RWPE1 (cell line): ENCODE measurements at regions not wholly inside any gene's neighbourhood (a gene's known extent, or its start where the extent isn't known, plus 50 kb on each side); places are given as distances from the start of the nearest gene placed in this dataset.

Experiments used
- CTCF ChIA-PET: fragments of 350-600 bp; sonication (Branson Sonifier 250); formaldehyde crosslinking; extraction: SDS; loops from one replicate; lab custom pipeline; 2021; lab: Yijun Ruan, JAX
- POLR2A ChIA-PET: fragments of 400-600 bp; formaldehyde crosslinking; extraction: SDS; loops from one replicate; lab custom pipeline; 2020; ENCODE audit warnings: antibody characterized with exemption; ENCODE audit not compliant: low non-redundant PET; lab: Yijun Ruan, JAX
- DNase-seq: peaks from one replicate; pipeline ENCODE4 v3.0.0; 2012; ENCODE audit warnings: low spot score
- H3K27ac ChIP-seq: fragments of 450-650 bp; 2 replicates; pipeline ENCODE4 v1.5.1; 2017
- TF ChIP-seq, protein P1 (sequence below): fragments of 450-650 bp; conservative IDR thresholded peaks from 2 replicates; pipeline ENCODE4 v1.5.1; 2017; ENCODE audit warnings: low read depth, mild to moderate bottlenecking

DNA sequence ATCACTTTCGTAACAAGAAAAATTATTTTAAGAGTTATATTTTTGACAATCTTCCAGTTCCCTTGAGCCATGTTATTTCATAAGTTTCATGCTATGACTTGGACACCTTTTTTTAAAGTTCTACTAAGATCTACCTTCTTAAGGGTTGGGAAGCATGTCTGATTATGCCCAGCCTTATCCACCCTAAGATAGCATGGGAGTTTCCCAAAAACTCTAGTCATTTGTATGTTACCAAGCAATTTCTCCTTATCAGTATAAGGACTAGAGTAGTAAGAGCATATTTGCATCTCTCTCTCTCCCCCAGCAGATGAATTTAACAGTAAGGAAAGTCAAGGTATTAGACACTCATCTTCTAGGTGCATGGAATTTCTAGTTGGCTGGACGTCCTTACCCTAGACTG lies 85.1 kb upstream of the NTRK3 start:
- DNase-seq, result no peak
- CTCF ChIA-PET, result no interaction called here
- H3K27ac ChIP-seq, result no peak overlapping the region
- TF ChIP-seq, protein P1, sequence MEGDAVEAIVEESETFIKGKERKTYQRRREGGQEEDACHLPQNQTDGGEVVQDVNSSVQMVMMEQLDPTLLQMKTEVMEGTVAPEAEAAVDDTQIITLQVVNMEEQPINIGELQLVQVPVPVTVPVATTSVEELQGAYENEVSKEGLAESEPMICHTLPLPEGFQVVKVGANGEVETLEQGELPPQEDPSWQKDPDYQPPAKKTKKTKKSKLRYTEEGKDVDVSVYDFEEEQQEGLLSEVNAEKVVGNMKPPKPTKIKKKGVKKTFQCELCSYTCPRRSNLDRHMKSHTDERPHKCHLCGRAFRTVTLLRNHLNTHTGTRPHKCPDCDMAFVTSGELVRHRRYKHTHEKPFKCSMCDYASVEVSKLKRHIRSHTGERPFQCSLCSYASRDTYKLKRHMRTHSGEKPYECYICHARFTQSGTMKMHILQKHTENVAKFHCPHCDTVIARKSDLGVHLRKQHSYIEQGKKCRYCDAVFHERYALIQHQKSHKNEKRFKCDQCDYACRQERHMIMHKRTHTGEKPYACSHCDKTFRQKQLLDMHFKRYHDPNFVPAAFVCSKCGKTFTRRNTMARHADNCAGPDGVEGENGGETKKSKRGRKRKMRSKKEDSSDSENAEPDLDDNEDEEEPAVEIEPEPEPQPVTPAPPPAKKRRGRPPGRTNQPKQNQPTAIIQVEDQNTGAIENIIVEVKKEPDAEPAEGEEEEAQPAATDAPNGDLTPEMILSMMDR, result no peak
- POLR2A ChIA-PET, result no interaction called here

DNA sequence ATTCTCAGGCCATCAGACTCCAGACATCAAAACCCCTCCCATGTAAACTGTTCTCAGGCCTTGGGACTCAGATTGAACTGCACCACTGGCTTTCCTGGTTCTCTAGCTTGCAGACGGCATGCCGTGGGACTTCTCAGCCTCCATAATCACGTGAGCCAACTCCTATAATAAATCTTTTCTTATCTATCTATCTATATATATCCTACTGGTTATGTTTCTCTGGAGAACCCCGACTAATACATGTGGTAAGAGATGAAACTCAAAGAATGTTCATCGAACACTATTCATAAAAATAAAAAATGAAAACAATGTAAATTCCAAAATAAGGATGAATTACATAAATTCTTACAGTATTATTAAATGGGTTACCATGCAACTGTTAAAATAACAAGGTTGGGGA lies 84.5 kb upstream of the NTRK3 start:
- no peak overlapping the region for H3K27ac ChIP-seq
- POLR2A ChIA-PET, result no interaction called here
- CTCF ChIA-PET, result no interaction called here
- DNase-seq, result no peak
- TF ChIP-seq, protein P1, result no peak

DNA sequence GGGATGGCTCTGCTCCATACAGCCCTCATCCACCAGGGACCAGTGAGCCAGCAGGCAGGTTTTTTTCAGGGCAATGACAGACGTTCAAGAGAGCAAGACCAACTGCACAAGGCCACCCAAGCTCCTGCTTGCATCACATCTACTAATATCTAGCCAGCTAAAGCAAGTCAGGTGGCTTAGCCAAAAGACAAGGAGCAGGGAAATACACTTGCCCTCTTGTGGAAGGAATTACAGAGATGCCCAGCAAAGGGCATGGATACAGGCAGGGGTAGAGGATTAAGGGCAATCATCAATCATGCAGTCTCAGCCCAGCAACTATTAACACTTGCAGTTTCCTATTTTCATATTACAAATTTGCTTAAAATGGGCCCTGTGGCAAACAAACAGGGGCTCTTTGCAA lies 81.5 kb upstream of the NTRK3 start:
- DNase-seq, result no peak
- no peak overlapping the region for H3K27ac ChIP-seq
- ChIA-PET POLR2A (no interaction called here), CTCF (no interaction called here)
- TF ChIP-seq, protein P1, result no peak

GRCh38 chr15:88335074-88335473 lies 78.5 kb upstream of the NTRK3 start:
- TF ChIP-seq, protein P1, result no peak
- POLR2A ChIA-PET, result no interaction called here
- H3K27ac ChIP-seq, result no peak overlapping the region
- CTCF ChIA-PET, result no interaction called here
- DNase-seq, result no peak

DNA sequence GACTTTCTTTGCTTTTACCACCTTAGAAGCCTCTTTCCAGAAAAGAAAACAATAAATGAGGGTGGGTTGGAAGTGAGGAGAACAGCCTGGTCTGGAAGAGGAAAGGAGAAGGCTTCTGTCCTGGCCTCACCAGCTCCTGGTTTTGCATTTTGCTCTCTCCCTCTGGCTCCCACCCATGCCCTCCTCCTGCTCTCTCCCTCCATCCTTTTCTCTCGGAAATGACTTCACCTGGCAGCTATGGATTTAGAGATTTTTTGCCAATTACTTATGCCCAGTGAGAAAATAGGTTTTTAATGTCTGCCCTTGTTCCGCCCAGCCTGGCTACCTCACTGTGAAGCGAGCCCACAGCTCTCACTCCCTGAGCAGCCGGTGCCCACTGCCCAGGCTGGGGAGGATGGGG lies 77.9 kb upstream of the NTRK3 start:
- DNase-seq, result no peak
- ChIA-PET CTCF (no interaction called here), POLR2A (no interaction called here)
- no peak overlapping the region for H3K27ac ChIP-seq
- TF ChIP-seq, protein P1, result no peak

DNA sequence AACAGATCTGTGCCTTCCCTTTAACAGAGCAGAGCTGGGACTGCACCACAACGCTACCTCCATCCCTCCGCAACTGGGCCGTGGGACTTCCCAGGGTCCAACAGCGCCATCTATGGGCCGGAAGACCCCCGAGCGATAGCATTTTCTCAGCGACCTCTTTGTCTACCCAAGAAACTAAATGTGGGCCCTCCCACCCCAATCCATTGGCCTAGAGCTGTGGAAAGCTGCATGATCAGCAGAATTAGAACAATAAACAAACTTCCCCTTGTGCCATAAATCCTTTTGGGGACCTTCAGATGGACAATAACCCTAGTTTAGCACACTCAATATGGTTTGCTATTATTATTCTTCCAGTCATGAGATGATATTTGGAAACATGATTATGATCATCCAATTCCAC lies 74.8 kb upstream of the NTRK3 start:
- ChIA-PET POLR2A (no interaction called here), CTCF (interaction anchor here (0.6 to 1.2 kb wide), 2 partner anchors 13 to 1592 kb away, joined by 3 to 5 read pairs; no protein-coding TSS in a partner anchor)
- TF ChIP-seq, protein P1, result peak; percentile 70
- H3K27ac ChIP-seq, result no peak overlapping the region
- DNase-seq, result peak; percentile 69

- ChIA-PET CTCF (no interaction called here), POLR2A (no interaction called here)
- TF ChIP-seq, protein P1, result no peak
- H3K27ac ChIP-seq, result no peak overlapping the region
- DNase-seq, result no peak
These were observed 70.4 kb upstream of the NTRK3 start for GRCh38 chr15:88326924-88327323.
